Caco-2 (cell line): ENCODE measurements at regions not wholly inside any gene's neighbourhood (a gene's known extent, or its start where the extent isn't known, plus 50 kb on each side); places are given as distances from the start of the nearest gene placed in this dataset.

Experiments used
- BruUV-seq: library from RNA; stranded (reverse); fragments of 400-500 nt; replicated peaks from 2 replicates; lab custom pipeline; 2021; lab: Mats Ljungman, UMichigan
- CTCF ChIA-PET: fragments of 300-600 bp; sonication (Branson Sonifier 250); formaldehyde crosslinking; loops from one replicate; lab custom pipeline; 2022; ENCODE audit warnings: antibody characterized with exemption; lab: Charles Lee
- POLR2A ChIA-PET: fragments of 300-600 bp; sonication (Branson Sonifier 250); formaldehyde crosslinking; loops from one replicate; lab custom pipeline; 2022; ENCODE audit warnings: antibody characterized with exemption; lab: Charles Lee
- DNase-seq, 2 experiments: peaks; one replicate each; pipeline versions ENCODE4 v3.0.0 to v3.0.0-alpha.2; 2020 to 2022
- H3K27me3 ChIP-seq: replicated peaks from 2 replicates; pipeline ENCODE4 v1.6.0; 2011; ENCODE audit warnings: low read length; ENCODE audit not compliant: control insufficient read depth, insufficient read depth
- H3K36me3 ChIP-seq: 2 replicates; pipeline ENCODE4 v1.5.1; 2011; ENCODE audit warnings: low read length; ENCODE audit not compliant: control insufficient read depth, insufficient read depth
- H3K4me1 ChIP-seq: fragments of 250-450 bp; sonication (Bioruptor Pico); 2 replicates; pipeline ENCODE4 v1.5.1; 2020; ENCODE audit warnings: mild to moderate bottlenecking
- H3K4me3 ChIP-seq: 2 replicates; pipeline ENCODE4 v1.5.1; 2011; ENCODE audit warnings: low read depth, mild to moderate bottlenecking, control low read depth, low read length
- H3K9me3 ChIP-seq: fragments of 250-450 bp; sonication (Bioruptor Pico); 2 replicates; pipeline ENCODE4 v1.5.1; 2020; ENCODE audit warnings: mild to moderate bottlenecking, moderate library complexity
- H3K27ac Mint-ChIP-seq: one replicate; pipeline ENCODE4 v1.8.0; 2022; ENCODE audit warnings: mixed read lengths; ENCODE audit not compliant: unreplicated experiment
- H3K27me3 Mint-ChIP-seq: one replicate; pipeline ENCODE4 v1.8.0; 2022; ENCODE audit warnings: mixed read lengths; ENCODE audit not compliant: insufficient read depth, unreplicated experiment
- H3K36me3 Mint-ChIP-seq: one replicate; pipeline ENCODE4 v1.8.0; 2022; ENCODE audit warnings: mild to moderate bottlenecking, mixed read lengths; ENCODE audit not compliant: insufficient read depth, unreplicated experiment
- H3K4me1 Mint-ChIP-seq: one replicate; pipeline ENCODE4 v1.8.0; 2022; ENCODE audit warnings: low read depth, mixed read lengths; ENCODE audit not compliant: unreplicated experiment
- H3K4me3 Mint-ChIP-seq: one replicate; pipeline ENCODE4 v1.8.0; 2022; ENCODE audit warnings: mild to moderate bottlenecking, moderate library complexity, mixed read lengths; ENCODE audit not compliant: unreplicated experiment
- H3K9me3 Mint-ChIP-seq: one replicate; pipeline ENCODE4 v1.8.0; 2022; ENCODE audit warnings: mixed read lengths; ENCODE audit not compliant: unreplicated experiment
- CTCF ChIP-seq, 2 experiments: fragments of 200-600 bp in 1 of 2; IDR thresholded peaks; 1 replicate in 1 of 2; 2 replicates in 1 of 2; pipeline versions ENCODE4 v1.5.1 to v1.8.0; 2011 to 2022; ENCODE audit warnings: antibody characterized with exemption in 1 of 2, control low read depth in 1 of 2, inconsistent platforms in 1 of 2, low read depth in 1 of 2, low read length in 1 of 2, mild to moderate bottlenecking in 1 of 2, moderate library complexity in 1 of 2; ENCODE audit not compliant: insufficient read depth in 1 of 2, severe bottlenecking in 1 of 2, unreplicated experiment in 1 of 2
- intact Hi-C: fragments of 100-400 bp; cut with micrococcal nuclease; formaldehyde crosslinking; loops from one replicate; pipeline ENCODE4 v1.10.0; 2022; ENCODE audit not compliant: unreplicated experiment

- H3K36me3 Mint-ChIP-seq: no peaks in the 10 kb centered on the region
- no peak for DNase-seq
- H3K27me3 Mint-ChIP-seq: peaks cover 6% of the 10 kb centered on the region
- POLR2A ChIA-PET: no interaction called here
- Histone ChIP-seq H3K9me3 (no peaks in the 10 kb centered on the region), H3K36me3 (no peaks in the 10 kb centered on the region), H3K4me1 (no peaks in the 10 kb centered on the region), H3K27me3 (no peaks in the 10 kb centered on the region), H3K4me3 (no peak overlapping the region)
- H3K4me3 Mint-ChIP-seq: no peak overlapping the region
- H3K27ac Mint-ChIP-seq: no peak overlapping the region
- no peaks in the 10 kb centered on the region for H3K9me3 Mint-ChIP-seq
- H3K4me1 Mint-ChIP-seq: no peaks in the 10 kb centered on the region
- intact Hi-C loops: no loop called here
- no TSS peak for BruUV-seq
- CTCF ChIA-PET: no interaction called here
- no peak for TF ChIP-seq CTCF (IDR thresholded peaks at IDR 0.05; ENCODE audit: insufficient read depth in 1 of 2, low read depth in 1 of 2, low read length in 1 of 2, severe bottlenecking in 1 of 2, unreplicated experiment in 1 of 2)
Observed at GRCh38 chr6:98579941-98580340, 254.4 kb upstream of the POU3F2 start.

GRCh38 chr6:98581705-98582104 is 252.7 kb upstream of the POU3F2 start:
- no peaks in the 10 kb centered on the region for H3K9me3 Mint-ChIP-seq
- H3K4me3 Mint-ChIP-seq: no peak overlapping the region
- Histone ChIP-seq H3K4me3 (no peak overlapping the region), H3K36me3 (no peaks in the 10 kb centered on the region), H3K4me1 (no peaks in the 10 kb centered on the region), H3K27me3 (no peaks in the 10 kb centered on the region; the same call in 1 of the 2 replicates), H3K9me3 (no peaks in the 10 kb centered on the region)
- H3K36me3 Mint-ChIP-seq: no peaks in the 10 kb centered on the region
- no peaks in the 10 kb centered on the region for H3K4me1 Mint-ChIP-seq
- intact Hi-C loops: no loop called here
- ChIA-PET CTCF (no interaction called here), POLR2A (no interaction called here)
- no peak for TF ChIP-seq CTCF (IDR thresholded peaks at IDR 0.05; ENCODE audit: insufficient read depth in 1 of 2, low read depth in 1 of 2, low read length in 1 of 2, severe bottlenecking in 1 of 2, unreplicated experiment in 1 of 2)
- peaks cover 3% of the 10 kb centered on the region for H3K27me3 Mint-ChIP-seq
- H3K27ac Mint-ChIP-seq: no peak overlapping the region
- no TSS peak for BruUV-seq
- DNase-seq: no peak

GRCh38 chr6:98583506-98583905 is 250.9 kb upstream of the POU3F2 start:
- ChIA-PET POLR2A (no interaction called here), CTCF (no interaction called here)
- Mint-ChIP-seq H3K36me3 (no peaks in the 10 kb centered on the region), H3K4me1 (no peaks in the 10 kb centered on the region), H3K4me3 (no peak overlapping the region), H3K27me3 (peaks cover 7% of the 10 kb centered on the region), H3K9me3 (no peaks in the 10 kb centered on the region), H3K27ac (no peak overlapping the region)
- BruUV-seq: no TSS peak
- no peaks in the 10 kb centered on the region for H3K4me1 ChIP-seq
- no peak overlapping the region for H3K4me3 ChIP-seq
- TF ChIP-seq CTCF (IDR thresholded peaks at IDR 0.05; ENCODE audit: insufficient read depth in 1 of 2, low read depth in 1 of 2, low read length in 1 of 2, severe bottlenecking in 1 of 2, unreplicated experiment in 1 of 2): no peak
- intact Hi-C loops: no loop called here
- H3K36me3 ChIP-seq: no peaks in the 10 kb centered on the region
- H3K27me3 ChIP-seq: no peaks in the 10 kb centered on the region; the same call in 1 of the 2 replicates
- DNase-seq: no peak
- H3K9me3 ChIP-seq: no peaks in the 10 kb centered on the region
